Lower leg skin (tissue), 3 donors: ENCODE measurements at regions not wholly inside any gene's neighbourhood (a gene's known extent, or its start where the extent isn't known, plus 50 kb on each side); places are given as distances from the start of the nearest gene placed in this dataset.

Experiments used
- CTCF ChIP-seq, 3 donors: fragments of 450-650 bp; IDR thresholded peaks; one replicate each; pipeline ENCODE4 v1.5.1; 2016; ENCODE audit warnings: antibody characterized with exemption in 3 of 3, mild to moderate bottlenecking in 3 of 3, moderate library complexity in 2 of 3
- POLR2A ChIP-seq, 2 donors: fragments of 450-650 bp; IDR thresholded peaks; one replicate each; pipeline ENCODE4 v1.6.1; 2016 to 2017; ENCODE audit warnings: antibody characterized with exemption in 2 of 2, mild to moderate bottlenecking in 1 of 2, moderate library complexity in 1 of 2

GRCh38 chr2:59015027-59015426 lies 773.9 kb upstream of the FANCL start:
- TF ChIP-seq POLR2A (IDR thresholded peaks at IDR 0.05) (no peak), CTCF (IDR thresholded peaks at IDR 0.05) (no peak)
